K562 (cell line): ENCODE measurements at regions not wholly inside any gene's neighbourhood (a gene's known extent, or its start where the extent isn't known, plus 50 kb on each side); places are given as distances from the start of the nearest gene placed in this dataset.

ENCODE experiments used
- ATAC-seq: fragments of 200-7000 bp; cut with Tn5 transposase; 3 replicates; pipeline ENCODE4 v1.9.1; 2020; ENCODE audit warnings: moderate library complexity
- BruUV-seq: library from RNA; stranded (reverse); fragments of 400-500 nt; replicated peaks from 2 replicates; lab custom pipeline; 2021; lab: Mats Ljungman, UMichigan
- CTCF ChIA-PET: fragments of 300-600 bp; formaldehyde crosslinking; extraction: SDS; loops from one replicate; lab custom pipeline; 2021; ENCODE audit warnings: low intra/inter-chr PET ratio; lab: Yijun Ruan, JAX
- POLR2A ChIA-PET: fragments of 300-600, 350-650 bp; sonication (Branson Sonifier 250); formaldehyde crosslinking; extraction: SDS; loops from one replicate; lab custom pipeline; 2021; ENCODE audit warnings: antibody characterized with exemption, inconsistent platforms; lab: Yijun Ruan, JAX
- DNase-seq, 4 experiments: peaks; one replicate each; pipeline versions ENCODE4 v3.0.0 to v3.0.0-alpha.2; 2011 to 2018; ENCODE audit warnings: low spot score in 3 of 4, mixed read lengths in 3 of 4; ENCODE audit errors: extremely low read depth in 1 of 4
- FAIRE-seq: peaks from 2 replicates; lab custom pipeline; 2011; peaks lifted over from hg19 to GRCh38; lab: Jason Lieb, UNC
- H2AFZ ChIP-seq: 2 replicates; pipeline ENCODE4 v1.6.0; 2011; ENCODE audit warnings: low read depth, low read length, control low read depth, inconsistent platforms
- H3K27ac ChIP-seq: fragments of 200-600 bp; 3 replicates; pipeline ENCODE4 v1.8.0; 2011; ENCODE audit warnings: low read depth, mild to moderate bottlenecking, control low read depth, inconsistent platforms, low read length, moderate library complexity, mixed read lengths; ENCODE audit errors: extremely low read depth
- H3K27me3 ChIP-seq, 2 experiments: fragments of 300-600 bp in 1 of 2; 2 replicates in 1 of 2; 3 replicates in 1 of 2; pipeline versions ENCODE4 v1.6.0 to v1.8.0; 2011; ENCODE audit warnings: inconsistent platforms in 2 of 2, low read length in 2 of 2, mild to moderate bottlenecking in 1 of 2, mixed read lengths in 1 of 2, moderate library complexity in 1 of 2; ENCODE audit not compliant: control insufficient read depth in 2 of 2, insufficient read depth in 2 of 2
- H3K36me3 ChIP-seq: fragments of 300-600 bp; 3 replicates; pipeline ENCODE4 v1.8.0; 2011; ENCODE audit warnings: mild to moderate bottlenecking, low read length, inconsistent platforms; ENCODE audit not compliant: control insufficient read depth, insufficient read depth
- H3K4me1 ChIP-seq, 2 experiments: fragments of 200-600 bp in 1 of 2; replicated peaks in 1 of 2; 2 replicates in 1 of 2; 3 replicates in 1 of 2; pipeline versions ENCODE4 v1.5.1 to v1.8.0; 2011; ENCODE audit warnings: inconsistent platforms in 2 of 2, low read length in 2 of 2, mild to moderate bottlenecking in 1 of 2, mixed read lengths in 1 of 2, moderate library complexity in 1 of 2; ENCODE audit not compliant: control insufficient read depth in 2 of 2, insufficient read depth in 2 of 2
- H3K4me2 ChIP-seq: 2 replicates; pipeline ENCODE4 v1.6.1; 2011; ENCODE audit warnings: low read length, control low read depth, inconsistent platforms, mixed read lengths; ENCODE audit not compliant: insufficient read depth
- H3K4me3 ChIP-seq: fragments of 200-600 bp; sonication (generic), shearing (Covaris generic); 2 replicates; pipeline ENCODE4 v1.5.1; 2016; ENCODE audit warnings: control low read depth, inconsistent platforms
- H3K79me2 ChIP-seq: fragments of 200-600 bp; 3 replicates; pipeline ENCODE4 v1.8.0; 2011; ENCODE audit warnings: low read length, inconsistent platforms; ENCODE audit not compliant: control insufficient read depth, insufficient read depth
- H3K9ac ChIP-seq, 2 experiments: 2 replicates each; pipeline versions ENCODE4 v1.6.0 to v1.6.1; 2011; ENCODE audit warnings: low read depth in 2 of 2, low read length in 2 of 2, control low read depth in 1 of 2, inconsistent platforms in 1 of 2, mild to moderate bottlenecking in 1 of 2, mixed read lengths in 1 of 2; ENCODE audit not compliant: insufficient read depth in 1 of 2
- H3K9me1 ChIP-seq: one replicate; pipeline ENCODE4 v1.6.0; 2011; ENCODE audit warnings: inconsistent platforms, mild to moderate bottlenecking, low read length, moderate library complexity; ENCODE audit not compliant: control insufficient read depth, insufficient read depth
- H3K9me3 ChIP-seq: replicated peaks from 2 replicates; pipeline ENCODE4 v1.5.1; 2011; ENCODE audit warnings: low read depth, low read length, inconsistent platforms; ENCODE audit not compliant: control insufficient read depth, insufficient read depth
- H4K20me1 ChIP-seq: replicated peaks from 2 replicates; pipeline ENCODE4 v1.6.1; 2011; ENCODE audit warnings: low read length, inconsistent platforms, mixed read lengths; ENCODE audit not compliant: control insufficient read depth, insufficient read depth
- AFF1 ChIP-seq, 2 experiments: fragments of 450-650 bp; IDR thresholded peaks; 2 replicates each; pipeline ENCODE4 v1.6.1; 2018; ENCODE audit warnings: mild to moderate bottlenecking in 2 of 2, low read depth in 1 of 2; ENCODE audit not compliant: partially characterized antibody in 2 of 2
- ARNT ChIP-seq, 2 experiments: fragments of 450-650 bp; IDR thresholded peaks; 2 replicates each; pipeline ENCODE4 v1.6.1; 2016; ENCODE audit warnings: mild to moderate bottlenecking in 1 of 2
- CAMTA2 ChIP-seq: fragments of 250-450 bp; sonication (Bioruptor Pico); conservative IDR thresholded peaks from 2 replicates; pipeline ENCODE4 v1.5.1; 2022
- FOSL1 ChIP-seq: fragments of 200-800 bp; sonication (Bioruptor generic); conservative IDR thresholded peaks from 2 replicates; pipeline ENCODE4 v1.6.1; 2016; ENCODE audit warnings: missing genetic modification characterization, missing compliant biosample characterization
- GATAD2A ChIP-seq: fragments of 450-650 bp; IDR thresholded peaks from 2 replicates; pipeline ENCODE4 v1.6.1; 2017
- MNT ChIP-seq, 2 experiments: fragments of 450-650 bp; conservative IDR thresholded peaks; 2 replicates each; pipeline ENCODE4 v1.6.1; 2017; ENCODE audit warnings: mild to moderate bottlenecking in 2 of 2, moderate library complexity in 2 of 2
- NCOA2 ChIP-seq, 2 experiments: fragments of 450-650 bp; IDR thresholded peaks; 2 replicates each; pipeline ENCODE4 v1.6.1; 2018; ENCODE audit warnings: mild to moderate bottlenecking in 2 of 2, moderate library complexity in 1 of 2; ENCODE audit not compliant: partially characterized antibody in 2 of 2
- SAP30 ChIP-seq: fragments of 200-600 bp; sonication (generic); IDR thresholded peaks from 2 replicates; pipeline ENCODE4 v1.6.1; 2012; ENCODE audit warnings: borderline replicate concordance, low read depth, mild to moderate bottlenecking, moderate library complexity, low read length, control low read depth, inconsistent platforms; ENCODE audit not compliant: insufficient read depth, poor library complexity, severe bottlenecking
- SIN3B ChIP-seq: fragments of 450-650 bp; IDR thresholded peaks from 2 replicates; pipeline ENCODE4 v1.6.1; 2017; ENCODE audit warnings: low read depth, mild to moderate bottlenecking, moderate library complexity
- ZFX ChIP-seq: sonication (generic); formaldehyde crosslinking; IDR thresholded peaks from 2 replicates; pipeline ENCODE4 v1.8.0; 2022; ENCODE audit warnings: mild to moderate bottlenecking, missing genetic modification reagents, moderate library complexity
- ZKSCAN3 ChIP-seq: fragments of 250-450 bp; sonication (Bioruptor Pico); IDR thresholded peaks from 2 replicates; pipeline ENCODE4 v1.4.0; 2020
- ZNF146 ChIP-seq: IDR thresholded peaks from one replicate; pipeline ENCODE4 v1.6.1; 2018; ENCODE audit warnings: missing compliant biosample characterization; ENCODE audit not compliant: unreplicated experiment
- ZNF830 ChIP-seq: fragments of 250-450 bp; sonication (Bioruptor Pico); IDR thresholded peaks from 2 replicates; pipeline ENCODE4 v1.5.0; 2021; ENCODE audit warnings: mild to moderate bottlenecking
- in situ Hi-C: fragments of 300-500 bp; cut with MboI; formaldehyde crosslinking; loops from 4 replicates; pipeline ENCODE4 v1.15.0; 2018; ENCODE audit warnings: inconsistent platforms, mixed read lengths
- intact Hi-C: fragments of 100-400 bp; cut with micrococcal nuclease; formaldehyde crosslinking; loops from 2 replicates; pipeline ENCODE4 v1.14.2; 2022
- TF ChIP-seq, protein P1 (sequence below): IDR thresholded peaks from 2 replicates; pipeline ENCODE4 v1.6.1; 2016; ENCODE audit warnings: missing genetic modification characterization, missing compliant biosample characterization
- TF ChIP-seq, protein P2 (sequence below): fragments of 450-650 bp; IDR thresholded peaks from 2 replicates; pipeline ENCODE4 v1.6.1; 2016

DNA sequence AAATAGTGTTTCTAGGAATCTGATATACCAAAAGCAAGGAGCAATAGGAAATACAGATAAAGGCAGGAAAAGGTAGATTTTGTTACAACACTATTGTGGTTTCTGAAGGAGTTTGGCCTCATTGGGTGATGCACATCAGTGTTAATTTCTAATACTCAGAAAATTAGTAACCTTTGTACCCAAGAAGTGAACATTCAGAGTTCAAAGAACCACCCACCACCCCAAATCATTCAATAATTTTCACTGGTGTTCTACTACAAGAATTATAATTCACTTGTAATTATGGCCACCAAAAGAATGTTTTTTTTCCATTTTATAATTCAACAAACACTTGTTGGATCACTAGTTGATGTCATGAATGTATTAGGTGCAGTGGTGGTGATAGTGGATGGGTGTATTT, 183.3 kb downstream of the UBE2E3 start (continued):
- TF ChIP-seq AFF1 (IDR thresholded peaks at IDR 0.05; ENCODE audit: low read depth in 1 of 2, partially characterized antibody in 2 of 2) (no peak), FOSL1 (tag) (no peak), MNT (conservative IDR thresholded peaks at IDR 0.05) (no peak), SIN3B (no peak), GATAD2A (no peak)

DNA sequence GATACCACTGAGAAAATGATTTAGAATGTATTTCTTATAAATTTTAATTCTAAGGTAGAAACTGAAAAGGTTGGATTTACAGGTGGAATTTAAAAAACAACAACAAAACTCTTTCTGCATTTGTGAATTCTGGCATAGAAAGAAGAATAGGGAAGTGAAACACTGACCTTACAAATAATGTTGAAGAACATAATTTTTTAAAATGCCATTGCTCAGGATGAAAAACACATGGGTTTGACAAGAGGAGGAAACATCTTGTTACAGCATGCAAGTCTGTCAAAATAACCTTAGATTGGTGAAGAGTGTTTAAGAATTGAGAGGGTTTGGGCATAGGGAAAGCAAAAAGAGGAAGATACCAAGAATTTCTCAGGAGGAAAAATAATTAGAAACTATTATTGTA, 184.3 kb downstream of the UBE2E3 start:
- no peak for ATAC-seq
- Histone ChIP-seq H3K4me3 (no peak overlapping the region), H3K9me1 (no peaks in the 10 kb centered on the region), H3K27ac (no peak overlapping the region), H3K36me3 (no peaks in the 10 kb centered on the region), H3K9me3 (no peaks in the 10 kb centered on the region), H4K20me1 (no peaks in the 10 kb centered on the region), H2AFZ (no peak overlapping the region), H3K4me2 (no peak overlapping the region), H3K27me3 (no peaks in the 10 kb centered on the region), H3K9ac (no peak overlapping the region), H3K79me2 (no peaks in the 10 kb centered on the region), H3K4me1 (no peaks in the 10 kb centered on the region)
- no peak for DNase-seq
- in situ Hi-C loops (no loop called here), intact Hi-C loops (no loop called here)
- BruUV-seq = no TSS peak
- no peak for FAIRE-seq
- ChIA-PET POLR2A (no interaction called here), CTCF (no interaction called here)
- no peak for TF ChIP-seq NCOA2 (IDR thresholded peaks at IDR 0.05; ENCODE audit: partially characterized antibody in 2 of 2)
- TF ChIP-seq, protein P1, sequence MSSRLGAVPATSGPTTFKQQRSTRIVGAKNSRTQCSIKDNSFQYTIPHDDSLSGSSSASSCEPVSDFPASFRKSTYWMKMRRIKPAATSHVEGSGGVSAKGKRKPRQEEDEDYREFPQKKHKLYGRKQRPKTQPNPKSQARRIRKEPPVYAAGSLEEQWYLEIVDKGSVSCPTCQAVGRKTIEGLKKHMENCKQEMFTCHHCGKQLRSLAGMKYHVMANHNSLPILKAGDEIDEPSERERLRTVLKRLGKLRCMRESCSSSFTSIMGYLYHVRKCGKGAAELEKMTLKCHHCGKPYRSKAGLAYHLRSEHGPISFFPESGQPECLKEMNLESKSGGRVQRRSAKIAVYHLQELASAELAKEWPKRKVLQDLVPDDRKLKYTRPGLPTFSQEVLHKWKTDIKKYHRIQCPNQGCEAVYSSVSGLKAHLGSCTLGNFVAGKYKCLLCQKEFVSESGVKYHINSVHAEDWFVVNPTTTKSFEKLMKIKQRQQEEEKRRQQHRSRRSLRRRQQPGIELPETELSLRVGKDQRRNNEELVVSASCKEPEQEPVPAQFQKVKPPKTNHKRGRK = no peak
- no peak for TF ChIP-seq SAP30
- TF ChIP-seq ARNT (IDR thresholded peaks at IDR 0.05) = no peak
- no peak for TF ChIP-seq ZFX
- no peak for TF ChIP-seq ZNF146 (CRISPR knock-in tag)
- TF ChIP-seq CAMTA2 (CRISPR knock-in tag) = no peak
- TF ChIP-seq, protein P2, sequence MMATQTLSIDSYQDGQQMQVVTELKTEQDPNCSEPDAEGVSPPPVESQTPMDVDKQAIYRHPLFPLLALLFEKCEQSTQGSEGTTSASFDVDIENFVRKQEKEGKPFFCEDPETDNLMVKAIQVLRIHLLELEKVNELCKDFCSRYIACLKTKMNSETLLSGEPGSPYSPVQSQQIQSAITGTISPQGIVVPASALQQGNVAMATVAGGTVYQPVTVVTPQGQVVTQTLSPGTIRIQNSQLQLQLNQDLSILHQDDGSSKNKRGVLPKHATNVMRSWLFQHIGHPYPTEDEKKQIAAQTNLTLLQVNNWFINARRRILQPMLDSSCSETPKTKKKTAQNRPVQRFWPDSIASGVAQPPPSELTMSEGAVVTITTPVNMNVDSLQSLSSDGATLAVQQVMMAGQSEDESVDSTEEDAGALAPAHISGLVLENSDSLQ = no peak
- no peak for TF ChIP-seq ZKSCAN3 (CRISPR knock-in tag)
- TF ChIP-seq ZNF830 (CRISPR knock-in tag) = no peak
